NAMALWA (cell line): ENCODE measurements at regions not wholly inside any gene's neighbourhood (a gene's known extent, or its start where the extent isn't known, plus 50 kb on each side); places are given as distances from the start of the nearest gene placed in this dataset.
"Not testable (repeated sequence)": the region's sequence is repeated elsewhere in the genome, so short reads cannot be mapped to it uniquely, and the experiment has no call there.

Experiments used
- DNase-seq: peaks from one replicate; pipeline ENCODE4 v3.0.0-alpha.2; 2015; ENCODE audit warnings: low spot score

GRCh38 chr17:73890831-73891405 lies 246.7 kb upstream of the SDK2 start:
- DNase-seq: no peak

- no peak for DNase-seq
Measured at GRCh38 chr17:73895157-73895556, 250.9 kb upstream of the SDK2 start.

DNA sequence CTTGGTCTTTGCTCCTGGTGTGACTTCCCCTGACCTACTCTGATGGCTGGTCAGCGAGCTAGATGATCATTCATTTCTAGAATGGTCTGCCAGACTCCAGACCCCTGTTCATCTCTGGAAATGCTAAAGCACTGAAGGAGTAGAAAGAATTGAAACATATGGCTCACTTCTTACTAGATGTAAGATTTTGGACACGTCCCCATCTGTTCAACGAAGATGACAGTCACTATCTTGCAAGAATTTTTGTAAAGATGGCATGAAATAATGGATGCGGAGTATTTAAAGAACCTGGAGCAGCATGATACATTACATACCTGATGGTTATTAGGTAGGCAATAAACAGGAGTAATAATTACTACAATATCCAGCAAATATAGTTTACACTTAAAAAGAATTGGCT lies 252.7 kb upstream of the SDK2 start:
- DNase-seq: no peak

DNA sequence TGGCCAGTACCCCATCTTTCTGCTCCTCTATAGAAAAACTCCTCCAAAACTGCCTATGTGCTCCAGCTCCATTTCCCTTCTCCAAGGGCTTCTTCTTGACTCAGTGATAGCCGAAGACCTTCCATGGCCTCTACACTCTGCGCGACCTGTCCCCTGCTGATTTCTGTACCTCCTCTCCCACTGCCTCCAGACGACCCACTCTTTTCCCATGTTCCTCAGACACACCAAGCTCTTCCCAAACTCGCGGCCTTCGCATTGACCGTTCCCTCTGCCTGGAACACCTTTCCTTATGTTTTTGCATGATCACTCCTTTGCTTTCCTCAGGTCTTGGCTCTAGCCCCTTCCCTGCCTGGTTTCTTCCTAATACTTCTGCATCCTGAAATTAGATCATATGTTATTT lies 255.6 kb upstream of the SDK2 start:
- DNase-seq: no peak

- DNase-seq: no peak
Measured at GRCh38 chr17:73900516-73900915, 256.3 kb upstream of the SDK2 start.

- no peak for DNase-seq
Measured at GRCh38 chr17:73901249-73901648, 257.0 kb upstream of the SDK2 start.

DNA sequence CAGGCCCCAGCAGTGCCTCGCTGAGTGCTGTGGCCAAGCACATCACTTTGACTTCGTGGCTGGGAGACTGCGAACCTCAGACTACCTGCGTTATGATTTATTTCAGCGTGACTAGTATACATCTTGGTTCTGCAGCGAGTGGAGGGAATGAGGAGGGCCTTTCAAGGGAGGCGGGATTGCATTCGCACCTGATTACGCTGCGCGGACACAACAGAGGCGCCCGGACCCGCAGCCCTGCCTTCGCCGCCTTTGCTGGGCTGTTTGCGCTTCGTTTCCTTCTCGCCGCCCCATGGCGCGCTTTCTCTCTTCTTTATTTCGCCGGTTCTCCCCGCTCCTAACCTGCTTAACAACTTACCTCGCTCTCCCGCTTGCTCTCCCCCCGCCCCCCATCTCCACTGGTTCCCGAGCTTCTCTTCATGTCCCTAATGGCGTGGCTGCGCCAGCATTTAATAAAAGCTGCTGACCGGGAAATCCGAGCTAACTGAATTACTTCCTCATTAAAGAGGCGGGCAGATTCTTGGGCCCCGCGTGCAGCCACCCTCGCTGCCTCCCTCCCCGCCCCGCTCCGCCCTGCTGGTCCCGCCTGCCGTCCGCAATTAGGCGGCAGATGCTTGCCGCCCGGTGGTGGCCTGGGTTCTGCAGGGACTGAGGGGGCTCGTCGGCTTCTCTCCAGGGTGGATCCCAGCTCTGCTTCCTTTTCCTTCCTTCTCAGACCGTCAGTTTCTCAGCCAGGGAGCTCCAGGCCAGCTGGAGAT lies 257.6 kb upstream of the SDK2 start:
- DNase-seq: peak; percentile 11

DNA sequence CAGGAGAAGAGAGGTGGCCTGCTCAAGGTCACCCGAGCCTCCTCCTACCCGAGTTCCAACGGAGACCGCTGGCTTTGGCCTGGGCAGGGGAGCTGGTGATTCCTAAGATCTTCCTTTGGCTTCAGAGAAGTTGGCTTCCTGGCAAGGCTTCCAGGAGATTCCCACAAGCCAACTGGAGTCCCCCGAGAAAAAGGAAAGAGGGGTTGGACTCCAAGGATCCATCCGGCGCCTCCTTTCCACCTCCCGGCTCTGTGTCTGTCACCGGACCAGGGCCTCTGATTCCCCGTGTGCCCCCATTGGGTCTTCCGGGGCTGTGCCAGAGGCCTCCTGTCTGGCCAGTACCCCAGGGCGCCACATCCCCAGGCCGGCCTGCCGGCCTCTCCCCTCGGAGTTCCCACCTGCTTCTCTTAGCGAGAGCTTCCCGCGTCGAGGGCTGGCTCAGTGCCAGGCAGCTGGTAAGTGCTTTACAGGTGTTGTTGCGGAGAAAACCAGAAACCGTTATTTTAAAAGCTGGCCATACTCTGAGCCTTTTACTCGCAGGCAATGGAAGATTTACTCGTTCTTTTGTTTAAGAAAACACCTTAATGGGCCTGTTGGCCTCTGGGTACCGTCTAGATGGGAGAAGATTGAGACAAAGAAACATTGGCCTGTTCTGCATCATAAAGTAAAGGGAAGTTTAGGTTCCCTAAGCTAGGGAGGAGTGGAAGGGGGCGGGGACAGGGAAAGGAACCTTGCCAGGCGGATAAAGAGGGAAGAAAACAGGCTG lies 258.4 kb upstream of the SDK2 start:
- DNase-seq: peak; percentile 51

- DNase-seq: no peak
Measured at GRCh38 chr17:73906896-73907870, 262.9 kb upstream of the SDK2 start.

DNA sequence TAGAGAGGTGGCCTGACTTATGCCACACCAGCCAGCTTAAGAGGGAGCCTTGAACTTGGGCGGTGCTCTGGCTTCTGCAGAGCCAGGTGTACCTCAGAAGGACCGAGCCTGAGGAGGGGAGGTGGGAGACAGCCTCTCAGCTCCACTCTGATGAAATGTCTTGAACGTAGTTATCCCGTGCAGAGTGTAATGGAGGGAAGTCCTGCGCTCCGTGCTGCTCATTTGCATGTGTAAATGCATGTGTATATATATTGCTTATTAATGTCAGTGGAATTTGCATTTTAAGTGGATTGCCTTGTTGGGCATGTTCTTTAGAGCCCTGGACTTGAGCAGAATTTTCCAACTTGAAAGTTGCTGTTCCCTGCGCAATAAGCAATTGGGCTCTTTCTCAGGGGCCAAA lies 264.9 kb upstream of the SDK2 start:
- DNase-seq: no peak

DNA sequence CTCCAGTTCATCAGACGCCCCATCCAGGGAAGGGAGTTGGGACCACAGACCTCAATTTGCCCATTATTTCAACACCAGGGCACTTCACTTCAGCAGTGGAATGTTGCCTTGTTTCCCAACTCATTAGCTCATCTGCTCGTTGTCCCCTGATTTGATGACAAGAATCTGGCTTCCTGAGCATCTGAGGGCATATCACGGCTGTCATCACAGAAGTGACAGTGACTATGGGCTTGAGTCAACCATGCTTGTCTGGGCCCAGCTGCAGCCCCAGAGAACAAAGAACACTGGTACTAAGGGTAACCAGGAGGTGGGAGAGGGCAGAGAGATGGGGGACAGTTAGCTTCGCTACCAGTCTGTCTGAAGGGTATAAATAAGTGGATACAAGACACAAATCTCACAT lies 266.0 kb upstream of the SDK2 start:
- DNase-seq: no peak

DNA sequence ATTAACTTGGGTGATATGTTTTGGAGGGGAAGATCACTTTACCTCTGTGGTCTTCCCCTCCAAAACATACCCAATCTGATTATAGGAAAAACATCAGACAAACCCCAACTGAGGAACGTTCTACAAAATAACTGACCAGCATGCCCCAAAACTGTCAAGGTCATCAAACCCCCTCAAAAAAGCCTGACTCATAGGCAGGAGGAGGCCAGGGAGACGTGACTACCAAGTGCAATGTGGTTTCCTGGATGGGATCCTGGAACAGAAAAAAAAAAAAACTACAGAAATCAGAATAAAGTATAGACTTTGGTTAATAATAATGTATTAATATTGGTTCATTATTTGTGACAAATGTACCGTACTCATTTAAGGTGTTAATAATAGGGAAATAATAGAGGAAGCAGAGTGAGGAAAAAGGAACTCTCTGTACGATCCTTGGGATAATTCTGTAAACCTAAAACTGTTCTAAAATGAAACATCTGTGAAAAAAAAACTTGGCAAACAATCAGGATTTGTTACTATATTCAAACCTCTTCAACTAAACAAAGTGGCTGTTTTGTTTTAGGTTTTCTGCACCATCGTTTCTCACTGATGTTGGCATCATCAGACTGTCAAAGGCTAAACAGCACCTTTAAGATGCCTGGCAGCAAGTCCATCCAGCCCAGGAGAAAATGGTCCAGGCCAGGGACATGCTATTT lies 266.7 kb upstream of the SDK2 start:
- no peak for DNase-seq

DNA sequence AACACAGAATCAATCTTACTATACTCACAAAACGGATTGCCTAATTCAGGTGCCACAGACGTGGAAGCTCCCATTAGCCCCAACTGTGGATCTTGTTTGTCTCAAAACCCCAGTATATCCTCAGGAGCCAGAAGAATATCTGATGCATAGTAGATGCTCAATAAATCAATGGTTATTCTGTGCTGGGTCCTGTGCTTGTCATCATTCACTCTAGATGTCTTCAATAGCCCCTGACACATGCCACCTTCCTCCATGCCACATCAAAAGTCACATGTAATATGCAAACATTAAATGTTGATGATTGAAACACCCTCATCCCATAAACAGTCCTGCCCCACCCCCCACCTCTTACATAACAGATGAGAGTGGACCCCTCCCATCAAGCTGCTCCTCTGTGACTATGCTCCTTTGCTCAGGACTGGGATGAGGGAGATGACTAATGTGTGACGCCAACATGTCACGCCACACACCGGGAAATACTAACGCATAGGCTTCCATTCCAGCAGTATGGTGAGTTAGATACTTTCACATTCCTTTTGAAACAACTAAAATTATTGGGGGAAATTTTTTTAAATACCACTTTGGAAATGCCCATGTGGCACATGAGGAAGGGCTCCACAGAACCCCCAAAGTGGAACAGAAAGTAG lies 267.6 kb upstream of the SDK2 start:
- DNase-seq: no peak

GRCh38 chr17:73912373-73912746 lies 268.1 kb upstream of the SDK2 start:
- no peak for DNase-seq

DNA sequence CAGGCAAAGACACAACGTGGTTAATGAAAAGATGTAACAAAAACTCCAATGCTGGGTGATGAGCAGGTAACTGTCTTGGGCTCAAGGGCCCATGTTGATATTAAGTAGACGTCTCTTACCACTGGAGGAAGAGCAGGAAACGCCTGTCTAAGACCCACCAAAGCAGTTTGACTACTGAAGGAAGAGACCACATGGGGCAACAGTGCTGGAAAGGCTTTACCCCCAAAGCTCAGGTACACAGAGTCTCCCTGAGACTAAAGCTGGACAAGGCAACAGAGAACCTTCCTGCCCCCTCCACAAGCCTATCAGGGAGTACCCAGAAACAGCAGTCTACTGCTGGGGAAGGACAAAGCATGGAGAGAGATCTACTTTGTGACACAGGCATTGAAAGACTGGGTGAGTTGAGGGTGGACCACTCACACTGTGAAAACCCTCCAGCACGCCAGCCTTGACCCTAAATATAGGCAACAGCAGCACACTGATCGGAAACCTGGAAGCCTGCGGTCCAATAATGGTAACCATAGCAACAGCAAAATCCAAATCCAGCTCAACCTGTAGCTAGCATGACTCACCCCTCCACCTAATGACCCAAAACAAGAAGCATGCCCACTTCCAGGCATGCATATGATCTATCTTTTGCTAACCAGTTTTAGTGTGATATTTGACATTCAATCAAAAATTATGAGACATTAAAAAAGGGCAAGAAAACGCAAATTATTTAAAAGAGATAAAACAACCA lies 270.5 kb upstream of the SDK2 start:
- DNase-seq: no peak

- not testable (repeated sequence) for DNase-seq
Measured at GRCh38 chr17:73919033-73919432, 274.8 kb upstream of the SDK2 start.

DNA sequence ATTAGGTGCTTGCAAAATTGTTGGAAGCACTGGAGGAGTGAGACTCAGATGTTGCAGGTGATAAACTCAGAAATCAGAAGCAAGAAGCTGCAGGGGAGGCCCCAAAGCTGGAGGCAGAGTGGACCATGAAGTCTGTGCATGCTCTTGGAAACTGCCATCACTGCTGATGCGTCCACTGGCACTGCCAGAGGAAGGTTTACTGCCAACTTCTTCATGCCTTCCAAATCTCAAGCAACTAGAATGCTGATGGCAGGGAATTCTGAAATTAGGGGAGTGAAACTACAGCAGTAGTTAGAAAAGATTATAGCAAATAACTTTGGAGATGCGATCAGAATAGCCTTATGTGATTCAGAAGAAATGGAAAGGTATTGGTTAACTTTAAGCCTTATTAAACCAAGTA lies 277.1 kb upstream of the SDK2 start:
- DNase-seq: no peak

GRCh38 chr17:73924114-73924908 lies 279.2 kb upstream of the RPL38 start:
- no peak for DNase-seq

DNA sequence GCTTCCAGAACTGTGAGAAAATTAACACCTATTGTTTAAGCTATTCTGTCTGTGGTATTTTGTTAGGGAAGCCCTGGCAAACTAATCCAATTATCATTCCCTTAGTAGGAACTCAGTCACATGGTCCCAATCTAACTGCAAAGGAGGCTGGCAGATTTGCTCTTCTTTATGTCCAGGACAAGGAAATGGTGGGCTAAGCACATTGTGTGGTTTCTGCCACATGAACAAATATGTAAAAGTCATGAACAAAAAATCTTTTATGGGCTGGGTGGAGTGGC lies 278.6 kb upstream of the RPL38 start:
- DNase-seq: no peak
